Stimulated activated CD4-positive, alpha-beta T cell treated with anti-CD3 and anti-CD28 coated beads, TNF-alpha, amount 100 ng/mL, for 24 hours (primary cell): ENCODE measurements at regions not wholly inside any gene's neighbourhood (a gene's known extent, or its start where the extent isn't known, plus 50 kb on each side); places are given as distances from the start of the nearest gene placed in this dataset.

Source experiments
- DNase-seq, 3 experiments: peaks; one replicate each; pipeline ENCODE4 v3.0.0-alpha.2; 2020; ENCODE audit warnings: low read depth in 3 of 3

DNA sequence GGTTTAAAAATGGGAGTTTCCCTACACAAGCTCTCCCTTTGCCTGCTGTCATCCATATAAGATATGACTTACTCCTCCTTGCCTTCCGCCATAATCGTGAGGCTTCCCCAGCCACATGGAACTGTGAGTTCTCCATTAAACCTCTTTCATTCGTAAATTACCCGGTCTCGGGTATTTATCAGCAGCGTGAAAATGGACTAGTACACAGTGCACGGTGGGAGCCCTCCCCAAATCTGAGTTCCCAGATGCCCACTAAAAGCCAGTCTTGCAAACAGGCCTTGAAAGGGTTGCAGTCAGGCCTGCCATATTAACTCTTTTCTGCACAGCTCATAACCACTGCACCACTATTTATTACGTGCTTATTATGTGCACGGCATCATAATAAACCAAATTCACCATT, 400.9 kb downstream of the PRDM2 start:
- no peak for DNase-seq

DNA sequence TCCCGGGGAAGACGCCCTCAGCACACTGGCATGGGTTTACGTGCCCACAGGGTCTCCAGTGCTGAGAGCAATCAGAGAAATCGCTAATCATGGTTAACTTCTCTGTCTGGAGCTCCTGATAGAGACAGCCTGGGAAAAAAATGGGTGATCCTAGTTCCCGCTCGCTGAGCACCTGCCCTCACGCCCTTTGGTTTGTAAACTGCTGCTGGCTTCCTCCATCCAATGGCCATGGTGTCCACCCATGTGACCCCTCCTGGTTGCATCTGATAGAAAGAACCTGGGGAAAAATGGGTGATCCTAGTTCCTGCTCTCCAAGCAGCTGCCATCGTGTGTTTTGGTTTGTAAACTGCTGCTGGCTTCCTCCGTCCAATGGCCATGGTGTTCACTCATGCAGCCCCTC, 402.2 kb downstream of the PRDM2 start:
- DNase-seq: no peak

DNA sequence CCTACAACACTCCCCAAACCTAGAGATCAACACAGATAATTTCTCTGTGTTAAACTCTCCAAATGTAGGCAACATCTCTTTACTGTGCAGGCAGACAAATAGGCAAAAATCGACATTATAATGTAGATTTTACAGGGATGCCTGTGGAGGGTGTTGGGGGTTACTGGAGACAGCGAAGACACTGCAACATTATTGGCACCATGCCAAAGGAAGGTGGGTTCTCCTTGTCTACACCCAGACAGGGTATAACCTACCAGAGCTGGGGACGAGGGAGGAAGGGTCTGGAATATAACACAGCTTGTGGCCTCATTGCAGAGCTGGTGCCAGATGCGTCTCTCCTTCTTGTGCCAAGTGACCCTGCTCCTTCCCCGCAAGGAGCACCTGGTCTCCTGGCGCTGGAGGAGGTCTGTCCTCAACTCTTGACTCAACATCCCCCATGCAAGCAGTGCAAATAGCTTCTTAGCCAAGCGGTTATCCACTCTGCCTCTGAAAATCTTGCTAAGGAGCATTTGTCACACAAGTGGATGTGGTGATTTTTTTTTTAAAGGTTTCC, 404.0 kb downstream of the PRDM2 start:
- DNase-seq: no peak

DNA sequence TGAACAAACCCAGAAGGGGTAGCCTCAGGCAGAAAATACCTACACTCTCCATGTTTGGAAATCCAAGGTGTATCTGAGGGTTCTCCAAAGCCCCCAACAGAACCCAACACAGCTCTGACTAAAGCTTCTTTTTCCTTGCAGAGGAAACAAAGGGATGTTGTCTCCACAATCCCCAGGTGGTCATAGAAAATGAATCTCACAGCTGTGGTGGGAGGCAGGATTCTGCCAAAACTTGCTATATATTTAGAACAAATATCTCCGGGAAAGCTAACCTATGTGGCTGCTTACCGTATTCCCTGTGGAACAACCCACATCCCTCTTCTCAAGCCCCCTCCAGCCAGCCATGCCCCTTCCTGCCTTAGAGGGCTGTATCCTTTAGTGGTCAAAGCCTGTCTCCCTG, 406.1 kb downstream of the PRDM2 start:
- no peak for DNase-seq

DNA sequence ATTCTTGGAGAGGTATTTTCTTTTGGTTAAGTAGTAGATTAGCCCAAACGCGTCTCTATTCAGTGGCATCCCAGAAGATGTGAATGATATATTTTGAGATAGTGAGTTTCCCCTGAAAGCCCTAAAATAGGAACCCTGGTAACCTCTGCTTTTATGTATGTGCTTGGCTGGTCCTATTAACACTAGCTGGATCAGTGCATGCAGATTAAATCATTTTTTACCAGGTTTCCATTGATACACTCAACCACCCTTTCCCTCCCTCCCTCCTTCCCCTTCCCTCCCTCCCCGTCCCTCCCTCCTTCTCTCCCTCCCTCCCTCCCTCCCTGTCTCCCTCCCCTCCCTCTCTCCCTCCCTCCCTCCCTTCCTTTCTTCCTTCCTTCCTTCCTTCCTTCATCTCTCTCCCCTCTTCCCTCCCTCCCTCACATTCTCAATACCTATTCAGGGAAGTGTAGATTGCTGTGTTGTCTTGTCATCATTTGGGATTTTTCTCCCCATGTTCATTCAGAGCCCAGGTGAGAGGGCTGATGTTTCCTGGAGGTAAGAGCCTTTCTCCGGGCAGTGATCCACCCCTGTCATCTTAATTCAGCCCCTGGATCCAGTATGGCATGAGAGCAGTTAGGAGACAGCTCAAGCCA, 406.8 kb downstream of the PRDM2 start:
- no peak for DNase-seq

DNA sequence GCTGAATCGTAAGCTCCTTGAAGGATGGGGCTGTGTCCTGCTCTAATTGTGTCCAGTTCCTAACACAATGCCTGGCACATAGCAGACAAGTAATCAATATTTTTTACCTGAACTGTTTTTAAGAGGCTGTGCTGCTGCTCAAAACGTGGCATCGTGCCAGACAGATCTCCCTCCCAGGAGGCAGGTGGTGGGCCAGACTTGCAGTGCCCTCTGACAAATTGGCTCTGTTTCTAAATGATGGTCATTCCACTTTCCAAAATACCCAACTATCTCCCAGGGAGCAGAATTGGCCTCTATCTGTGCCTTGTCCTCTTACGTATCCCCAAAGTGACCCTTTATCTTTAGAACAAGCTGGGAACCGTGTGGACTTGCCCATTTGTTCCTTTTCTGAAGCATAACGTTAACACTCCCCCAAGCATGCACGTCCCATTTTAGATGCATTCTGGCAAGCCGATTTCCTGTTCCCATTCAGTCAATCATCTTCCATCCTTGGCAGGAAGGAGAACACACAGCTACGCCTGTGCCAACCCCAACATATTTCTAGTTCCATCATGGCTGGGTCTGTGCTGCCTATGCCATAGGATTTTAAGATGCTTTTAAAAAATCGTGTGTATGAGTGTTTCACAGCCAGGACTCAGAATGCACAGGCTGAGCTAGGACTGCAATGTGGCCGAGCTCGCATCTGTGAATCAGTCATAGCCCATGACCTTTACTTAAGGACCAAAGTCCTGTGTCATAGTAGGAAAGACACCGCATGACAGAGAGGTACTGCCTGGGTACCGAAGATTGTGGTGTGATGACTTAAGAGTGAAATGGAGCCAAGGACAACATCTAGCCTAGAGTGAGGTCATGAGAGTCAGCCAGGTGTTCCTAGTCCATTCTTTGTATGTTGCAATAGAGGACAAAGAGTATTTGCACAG, 408.6 kb downstream of the PRDM2 start:
- no peak for DNase-seq

DNA sequence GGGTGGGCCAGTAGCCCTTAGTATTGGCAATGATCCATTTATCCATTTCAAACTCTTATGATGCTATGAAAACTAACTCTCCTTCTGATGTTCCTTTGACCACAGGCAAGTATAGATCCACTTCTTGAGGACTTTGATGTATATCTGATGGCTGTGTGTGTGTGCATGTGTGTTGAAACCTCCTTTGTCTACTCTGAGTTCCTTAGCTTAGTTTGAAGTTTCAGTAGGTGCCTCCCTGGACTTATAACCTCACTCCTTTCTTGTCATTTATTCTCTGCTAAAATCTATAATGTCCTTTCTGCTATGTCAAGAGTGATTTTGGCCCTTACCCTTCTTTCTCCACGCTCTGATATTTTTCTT, 409.3 kb downstream of the PRDM2 start:
- DNase-seq: no peak

DNA sequence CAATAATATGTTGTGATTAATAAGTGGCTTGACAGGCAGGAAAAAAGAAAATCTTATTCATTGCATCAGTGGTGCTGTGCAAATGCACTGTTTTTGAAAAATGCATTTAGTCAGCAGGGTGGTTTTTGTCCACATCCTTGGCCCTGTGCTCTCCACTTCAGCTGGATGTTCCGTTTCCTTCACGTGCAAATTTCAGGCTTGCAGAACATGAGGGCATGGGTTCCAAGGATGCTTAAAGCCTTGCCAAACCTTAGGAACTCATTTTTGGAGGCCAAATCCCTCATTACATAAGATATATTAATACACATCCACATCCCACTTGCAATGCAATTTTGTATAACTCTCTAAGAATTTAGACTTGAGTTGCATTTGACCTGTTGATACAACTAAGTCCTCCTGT, 410.1 kb downstream of the PRDM2 start:
- no peak for DNase-seq

DNA sequence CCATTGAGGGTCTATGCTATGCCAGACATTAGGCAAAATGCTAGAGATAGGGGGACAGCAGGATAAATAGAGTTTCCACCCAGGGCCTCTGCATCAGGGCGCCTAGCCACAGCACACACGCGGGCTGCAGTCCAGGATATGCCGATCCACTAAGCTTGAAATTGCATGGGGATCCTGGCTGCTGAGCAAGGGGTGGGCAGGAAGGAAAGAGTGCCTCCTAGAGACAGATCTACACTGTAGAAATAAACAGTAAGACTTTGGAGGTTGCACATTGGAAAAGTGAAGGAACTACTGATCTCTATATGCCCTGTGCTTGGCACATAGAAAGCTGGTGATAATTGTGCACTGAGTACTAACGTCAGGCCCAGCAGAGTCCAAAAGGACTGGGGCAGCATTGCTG, 411.1 kb downstream of the PRDM2 start:
- no peak for DNase-seq

DNA sequence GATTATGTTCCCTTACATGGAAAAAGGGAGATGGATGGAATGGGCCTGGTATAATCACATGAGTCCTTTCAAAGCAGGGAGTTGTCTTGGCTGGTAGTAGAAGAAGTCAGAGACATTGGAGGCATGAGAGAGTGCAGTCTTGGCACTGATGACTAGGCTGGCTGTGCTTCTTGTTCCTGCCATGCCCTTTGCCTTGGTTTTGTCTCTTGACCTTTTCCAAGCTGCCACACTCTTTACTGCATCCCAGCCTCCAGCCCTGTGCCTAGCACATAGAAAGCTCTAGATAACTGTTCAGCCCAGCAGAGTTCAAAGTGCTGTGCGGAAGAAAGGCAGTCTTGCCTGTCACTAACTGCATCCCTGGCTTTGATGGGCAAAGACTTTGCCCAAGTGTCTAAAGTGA, 412.6 kb downstream of the PRDM2 start:
- DNase-seq: no peak

DNA sequence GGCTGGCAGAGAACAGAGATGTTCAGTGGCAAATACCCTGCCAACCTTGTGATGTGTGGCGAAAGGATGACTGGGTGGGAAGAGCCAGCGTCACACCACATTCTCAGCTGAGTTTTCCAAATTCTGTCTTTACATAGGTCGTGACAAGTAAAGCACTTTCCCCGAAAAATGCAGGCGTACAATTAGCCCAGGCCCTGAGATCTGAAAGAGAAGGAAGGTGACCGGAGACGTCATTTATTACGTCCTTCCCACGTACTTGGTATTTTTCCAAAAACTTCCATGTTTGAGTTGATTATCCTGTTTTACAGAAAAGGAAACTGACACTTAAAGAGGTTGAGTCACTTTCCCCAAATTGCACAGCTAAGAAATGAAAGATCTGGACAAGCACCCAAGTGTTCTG, 413.3 kb downstream of the PRDM2 start:
- DNase-seq: no peak

DNA sequence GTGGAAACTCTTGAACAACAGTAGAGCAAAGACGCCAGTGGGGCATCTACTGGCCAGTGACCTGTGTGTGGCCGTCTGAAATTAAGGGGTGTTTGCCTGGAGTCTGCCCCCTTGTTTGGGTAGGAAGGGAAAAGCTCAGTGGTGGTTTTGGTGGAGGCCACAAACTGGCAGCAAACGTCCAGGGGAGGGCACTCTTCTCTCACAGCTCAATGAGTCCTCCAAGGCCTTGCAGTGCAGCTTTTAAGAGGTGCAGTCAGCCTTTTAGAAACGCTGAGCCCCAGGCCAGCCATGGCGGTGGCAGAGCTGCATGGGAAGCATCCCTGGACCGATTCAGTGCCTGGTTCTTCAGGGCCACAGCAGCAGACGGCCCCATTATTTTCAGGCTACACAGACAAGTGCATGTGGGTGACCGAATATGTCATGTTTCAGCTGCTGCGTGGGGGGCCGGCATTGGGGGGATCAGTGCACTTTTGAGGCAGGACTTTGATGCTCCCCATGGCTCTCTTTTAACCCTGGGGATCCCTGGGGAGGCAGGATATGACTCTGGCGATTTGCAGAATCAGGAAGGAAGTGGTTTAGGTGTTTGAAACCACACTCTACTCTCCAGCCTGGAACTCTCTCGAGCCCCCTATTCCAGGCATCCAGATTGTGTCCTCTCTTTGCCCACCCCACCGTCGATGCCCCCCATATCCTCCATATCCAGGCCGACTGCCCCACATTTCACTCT, 414.0 kb downstream of the PRDM2 start:
- no peak for DNase-seq

DNA sequence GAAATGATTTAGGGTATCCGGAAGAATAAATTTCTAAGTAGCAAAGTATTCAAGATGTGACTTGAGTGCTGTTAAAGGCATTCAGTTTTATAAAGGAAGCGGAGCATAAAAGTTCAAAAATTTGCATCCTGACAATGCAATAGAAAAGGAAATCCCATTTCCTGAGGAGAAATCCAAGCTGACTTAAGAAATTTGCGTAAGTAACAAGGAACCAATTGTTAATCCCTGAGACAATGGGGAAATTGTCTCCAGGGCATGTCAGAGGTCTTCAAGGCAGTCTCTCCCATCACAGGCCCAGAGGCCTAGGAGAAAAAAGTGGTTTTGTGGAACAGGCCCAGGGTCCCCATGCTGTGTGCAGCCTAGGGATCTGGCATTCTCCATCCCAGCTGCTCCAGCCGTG, 416.0 kb downstream of the PRDM2 start:
- DNase-seq: no peak

DNA sequence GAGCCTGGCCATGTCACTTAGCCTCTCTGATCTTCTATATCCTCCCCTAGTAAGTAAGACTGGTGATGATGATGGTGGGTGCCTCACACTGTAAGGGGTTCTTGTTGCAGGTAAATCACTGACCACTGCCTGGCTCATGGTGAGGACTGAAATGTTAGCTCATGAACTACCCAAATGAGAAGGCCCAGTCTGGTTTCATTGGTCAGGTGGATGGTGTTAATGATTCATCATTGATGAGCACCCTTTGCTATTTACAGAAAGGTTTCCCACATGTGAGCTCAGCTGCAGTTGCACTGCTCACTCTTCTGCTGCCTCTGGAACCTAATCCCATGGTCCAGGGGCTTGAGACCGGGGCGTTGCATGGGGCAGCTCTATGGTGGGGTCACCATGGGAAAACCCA, 417.7 kb downstream of the PRDM2 start:
- no peak for DNase-seq

DNA sequence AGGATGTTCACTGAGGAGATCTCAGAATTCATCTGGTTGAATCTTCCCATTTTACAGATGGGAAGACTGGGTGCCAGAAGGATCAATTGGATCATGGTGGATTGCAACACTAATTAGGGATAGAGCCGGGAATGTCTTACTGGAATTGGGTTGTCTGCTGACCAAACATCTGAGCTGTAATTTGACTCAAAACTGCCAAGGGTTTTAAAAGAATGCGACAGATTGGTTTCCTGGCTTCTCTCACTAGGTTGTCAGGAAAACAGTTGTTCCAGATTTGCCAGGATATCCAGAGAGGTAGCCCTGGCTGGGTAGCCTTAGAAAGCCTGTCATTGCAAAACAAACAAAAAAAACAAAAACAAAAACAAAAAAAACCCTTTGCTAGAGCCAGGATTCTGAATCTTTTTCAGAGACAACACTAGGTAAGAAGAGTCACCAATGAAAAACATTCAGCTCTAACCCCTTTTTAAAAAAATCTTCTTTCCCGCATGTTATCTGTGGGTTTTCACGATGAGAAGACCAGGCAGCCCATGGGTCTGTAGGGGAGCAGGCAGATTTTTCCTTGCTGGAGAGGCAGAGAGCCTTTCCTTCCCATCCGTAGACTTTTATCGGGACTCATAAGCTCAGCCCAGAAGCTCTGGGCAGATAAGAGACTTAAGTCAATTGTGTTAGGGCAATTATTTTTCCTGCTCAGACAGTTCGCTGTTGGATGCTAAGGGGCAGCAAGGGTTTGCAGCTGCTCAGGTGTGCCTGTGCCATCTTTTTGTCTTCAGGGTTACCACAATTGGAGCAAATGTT, 418.9 kb downstream of the PRDM2 start:
- no peak for DNase-seq

DNA sequence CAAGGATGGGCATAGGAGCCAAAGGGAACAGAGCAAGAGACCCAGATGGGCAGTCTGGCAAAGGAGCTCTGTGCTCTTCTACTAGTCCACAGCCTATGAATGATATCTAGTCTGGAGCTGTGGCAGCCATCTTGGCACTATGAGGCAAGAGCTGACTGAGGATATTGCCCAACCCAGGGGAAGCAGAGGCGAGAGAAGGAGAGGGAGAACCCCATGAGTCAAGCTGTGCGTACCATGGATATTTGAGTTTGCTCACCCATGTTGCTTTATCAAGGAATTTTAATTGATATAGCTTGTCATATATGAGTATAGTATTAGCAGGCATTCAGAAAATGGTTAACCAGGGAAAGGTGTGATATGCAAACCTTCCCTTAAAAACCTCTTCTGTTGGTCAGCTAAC, 420.9 kb downstream of the PRDM2 start:
- no peak for DNase-seq

DNA sequence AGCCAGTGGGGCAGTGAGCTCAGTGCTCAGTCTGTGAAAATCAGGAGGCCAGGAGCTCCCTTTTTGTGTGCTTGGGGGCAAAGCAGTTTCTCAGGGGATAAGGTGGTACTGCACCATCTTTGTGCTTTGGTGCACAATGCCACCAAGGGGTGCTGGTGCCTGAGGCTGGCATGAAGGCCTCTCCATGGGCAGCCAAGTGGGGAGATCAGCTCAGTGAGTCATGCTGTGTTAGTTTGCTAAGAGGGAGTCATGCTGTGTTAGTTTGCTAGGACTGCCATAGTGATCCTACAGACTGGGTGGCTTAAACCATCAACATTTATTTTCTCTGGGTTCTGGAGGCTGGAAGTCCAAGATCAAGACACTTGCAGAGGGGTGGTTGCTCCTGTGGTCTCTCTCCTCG, 428.1 kb downstream of the PRDM2 start:
- no peak for DNase-seq

DNA sequence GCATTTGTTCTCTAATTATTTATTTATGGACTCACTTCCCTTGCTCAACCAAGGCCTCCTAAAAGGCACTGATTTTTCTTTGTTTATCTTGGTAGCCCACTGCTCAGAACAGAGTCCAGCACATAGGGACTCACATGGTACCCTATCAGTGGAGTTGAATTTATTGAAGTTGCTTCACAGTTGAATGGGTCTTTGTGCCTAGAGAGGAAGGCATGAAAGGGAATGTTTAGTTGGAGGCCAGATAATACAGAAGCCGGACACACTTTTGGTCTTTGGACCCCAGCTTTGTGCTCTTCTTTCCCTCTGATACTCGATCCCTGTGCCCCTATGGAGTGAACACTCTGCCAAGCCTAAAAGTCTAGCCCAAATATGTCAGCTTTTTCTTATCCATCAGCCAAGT, 429.0 kb downstream of the PRDM2 start:
- no peak for DNase-seq

DNA sequence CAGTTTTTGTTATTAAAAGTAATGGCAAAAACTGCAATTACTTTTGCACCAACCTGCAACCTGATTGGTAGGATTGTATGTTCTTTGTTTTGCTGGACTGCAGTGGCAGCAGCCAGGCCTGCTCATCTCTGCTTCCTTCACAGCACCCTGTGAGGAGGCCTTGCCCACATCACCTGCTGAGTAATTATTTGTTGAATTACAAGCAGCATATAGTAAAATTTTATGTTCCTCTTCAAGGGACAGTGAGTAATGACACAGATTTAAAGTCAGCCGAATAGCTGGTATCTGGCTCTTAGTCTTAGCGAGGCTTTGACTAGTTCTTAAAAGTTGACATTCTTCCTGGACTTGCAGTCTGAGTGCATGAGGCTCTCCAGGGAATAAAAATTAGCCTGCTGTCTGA, 435.1 kb downstream of the PRDM2 start:
- DNase-seq: no peak

DNA sequence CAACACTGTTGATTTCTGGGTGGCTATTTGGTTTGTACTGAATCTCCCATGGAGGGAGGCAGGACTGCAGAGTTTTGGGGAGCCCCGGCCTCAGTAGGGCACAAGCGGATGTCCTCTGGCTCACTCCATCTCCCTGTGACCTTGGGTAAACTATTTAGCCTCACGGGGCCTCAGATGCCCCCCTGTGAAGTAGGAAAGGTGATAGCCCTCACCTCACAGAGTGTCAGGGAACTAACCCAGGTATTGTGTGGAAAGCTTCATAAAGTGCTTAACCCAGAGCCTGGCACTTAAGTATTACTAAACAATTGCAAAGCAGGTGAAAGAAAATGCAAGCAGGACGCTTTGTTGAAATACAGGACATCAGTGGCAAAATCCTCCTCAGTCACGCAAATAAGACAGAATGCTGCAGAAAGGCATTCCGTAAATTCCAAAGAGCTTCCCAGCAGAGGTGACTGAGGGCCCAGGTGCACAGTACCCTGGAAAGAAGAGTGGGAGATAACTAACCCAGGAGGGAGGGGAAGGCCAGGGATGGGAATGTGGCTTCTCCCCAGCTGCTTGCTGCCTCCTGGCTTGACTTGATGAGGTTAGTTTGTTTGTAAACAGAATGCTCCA, 436.3 kb downstream of the PRDM2 start:
- no peak for DNase-seq

DNA sequence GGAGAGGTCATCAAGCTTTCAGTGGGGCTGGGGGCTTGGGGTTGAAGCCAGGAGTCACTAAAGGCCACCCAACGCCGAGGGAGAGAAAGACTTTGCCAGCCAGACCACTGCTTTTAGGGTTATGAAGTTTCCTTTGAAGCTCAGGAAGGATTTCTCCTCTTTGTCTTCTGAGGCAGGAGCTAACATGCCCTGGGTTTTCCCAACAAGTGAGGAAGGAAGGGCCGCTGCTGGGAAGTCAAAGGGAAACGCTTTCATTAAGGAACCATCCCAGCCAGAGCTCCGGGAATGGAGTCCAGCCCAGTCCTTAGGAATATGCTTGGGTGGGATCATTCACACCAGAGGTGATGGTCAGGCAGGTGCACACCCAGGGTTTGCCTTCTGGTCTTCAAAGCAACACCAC, 436.9 kb downstream of the PRDM2 start:
- DNase-seq: no peak
